ENCODE measurements at regions not wholly inside any gene's neighbourhood (a gene's known extent, or its start where the extent isn't known, plus 50 kb on each side); places are given as distances from the start of the nearest gene placed in this dataset.
A peak's percentile ranks its signal among the peaks of the same experiment; 100 is the strongest.

DNA sequence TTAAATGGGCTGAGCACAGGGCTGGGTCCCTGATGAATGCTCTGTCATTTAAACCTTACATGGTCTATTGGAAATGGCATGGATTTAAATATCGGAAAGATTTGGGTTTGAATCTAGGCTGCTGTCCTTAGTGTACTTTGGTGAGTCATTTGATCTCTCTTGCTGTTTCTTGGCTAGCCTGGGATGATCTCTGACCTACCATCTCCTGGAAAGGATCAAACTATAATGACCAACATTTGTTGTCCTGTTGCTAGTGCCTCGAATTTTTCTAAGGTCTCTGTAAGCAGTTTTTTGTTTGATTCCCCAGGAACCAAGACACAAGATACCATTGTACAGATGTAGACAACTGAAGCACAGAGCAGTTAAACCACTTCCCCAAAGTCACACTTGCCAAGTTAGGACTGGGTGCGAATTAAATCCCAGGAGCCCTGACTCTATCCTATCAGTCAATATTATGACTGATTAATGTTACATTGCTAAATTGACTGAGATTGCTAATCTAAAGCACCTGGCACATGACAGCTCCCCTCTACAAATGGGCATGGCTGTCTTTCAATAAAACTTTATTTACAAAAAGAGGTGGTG, 244.9 kb upstream of the MCTP2 start:
- DNase-seq (ENCODE audit: low read depth) = no peak
- TF ChIP-seq, protein P1, sequence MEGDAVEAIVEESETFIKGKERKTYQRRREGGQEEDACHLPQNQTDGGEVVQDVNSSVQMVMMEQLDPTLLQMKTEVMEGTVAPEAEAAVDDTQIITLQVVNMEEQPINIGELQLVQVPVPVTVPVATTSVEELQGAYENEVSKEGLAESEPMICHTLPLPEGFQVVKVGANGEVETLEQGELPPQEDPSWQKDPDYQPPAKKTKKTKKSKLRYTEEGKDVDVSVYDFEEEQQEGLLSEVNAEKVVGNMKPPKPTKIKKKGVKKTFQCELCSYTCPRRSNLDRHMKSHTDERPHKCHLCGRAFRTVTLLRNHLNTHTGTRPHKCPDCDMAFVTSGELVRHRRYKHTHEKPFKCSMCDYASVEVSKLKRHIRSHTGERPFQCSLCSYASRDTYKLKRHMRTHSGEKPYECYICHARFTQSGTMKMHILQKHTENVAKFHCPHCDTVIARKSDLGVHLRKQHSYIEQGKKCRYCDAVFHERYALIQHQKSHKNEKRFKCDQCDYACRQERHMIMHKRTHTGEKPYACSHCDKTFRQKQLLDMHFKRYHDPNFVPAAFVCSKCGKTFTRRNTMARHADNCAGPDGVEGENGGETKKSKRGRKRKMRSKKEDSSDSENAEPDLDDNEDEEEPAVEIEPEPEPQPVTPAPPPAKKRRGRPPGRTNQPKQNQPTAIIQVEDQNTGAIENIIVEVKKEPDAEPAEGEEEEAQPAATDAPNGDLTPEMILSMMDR (conservative IDR thresholded peaks at IDR 0.05; ENCODE audit: low read length) = no peak

DNA sequence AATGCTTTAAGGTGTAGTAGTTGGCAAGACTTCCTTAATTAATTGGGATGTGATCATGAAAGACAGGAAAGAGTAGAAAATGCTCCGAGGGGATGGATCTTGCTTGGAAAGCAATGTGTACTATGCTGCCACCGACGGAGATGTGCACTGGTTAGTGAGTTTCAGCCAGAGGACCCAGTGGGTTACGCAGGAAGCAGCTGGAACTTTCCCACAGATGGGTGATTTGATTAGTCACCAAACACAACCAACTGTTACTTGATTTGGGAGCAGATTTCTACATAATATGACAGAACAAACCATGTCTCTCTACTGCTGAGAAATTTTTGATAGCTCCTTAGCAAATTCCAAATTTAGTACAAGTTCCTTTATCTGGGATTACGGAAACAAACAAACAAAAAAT, 245.4 kb upstream of the MCTP2 start:
- no peak for DNase-seq (ENCODE audit: low read depth)
- TF ChIP-seq, protein P1 (conservative IDR thresholded peaks at IDR 0.05; ENCODE audit: low read length) = no peak
- H3K4me3 ChIP-seq (ENCODE audit: low read length) = no peak overlapping the region

More for the DNA sequence above, 244.9 kb upstream of the MCTP2 start:
- no peak overlapping the region for H3K4me3 ChIP-seq (ENCODE audit: low read length)

DNA sequence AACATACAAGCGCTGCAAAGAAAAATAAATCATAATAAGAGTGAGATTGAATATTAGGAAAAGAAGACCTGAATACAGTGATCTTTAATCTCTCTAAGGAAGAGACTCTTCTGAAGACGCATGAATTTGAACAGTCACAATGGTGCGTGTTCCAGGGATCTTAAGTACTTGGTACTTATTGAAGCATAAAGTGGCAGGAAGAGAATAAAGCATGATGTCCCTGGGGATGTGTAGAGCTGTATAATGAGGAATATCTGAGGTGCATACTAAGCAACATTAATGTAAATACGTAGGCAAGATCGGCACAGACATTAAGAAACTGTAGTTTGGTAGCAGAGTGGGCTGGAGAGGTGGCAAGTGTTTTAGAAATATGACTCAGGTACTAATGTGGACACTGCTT, 246.2 kb upstream of the MCTP2 start:
- TF ChIP-seq, protein P1 (conservative IDR thresholded peaks at IDR 0.05; ENCODE audit: low read length) = no peak
- H3K4me3 ChIP-seq (ENCODE audit: low read length) = no peak overlapping the region
- no peak for DNase-seq (ENCODE audit: low read depth)

DNA sequence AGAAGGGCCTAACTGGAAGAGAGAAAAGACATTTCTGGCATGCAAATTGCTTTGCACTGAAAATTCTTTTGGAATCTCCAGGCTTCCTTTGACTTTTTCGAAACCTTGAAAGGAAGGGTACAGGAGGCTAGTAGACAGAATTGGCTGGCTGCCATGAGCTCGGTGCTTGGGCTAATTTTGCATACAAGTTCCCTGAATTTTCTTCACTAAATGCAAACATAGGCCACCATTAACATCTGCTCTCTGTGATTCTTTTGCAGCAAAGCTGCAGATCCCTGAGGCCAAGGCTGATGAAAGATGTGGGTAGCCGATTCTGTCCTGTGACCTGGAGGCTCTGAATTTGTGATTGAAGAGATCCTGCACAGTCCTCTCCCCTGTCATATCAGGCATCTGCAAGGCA, 247.8 kb upstream of the MCTP2 start:
- no peak overlapping the region for H3K4me3 ChIP-seq (ENCODE audit: low read length)
- TF ChIP-seq, protein P1 (conservative IDR thresholded peaks at IDR 0.05; ENCODE audit: low read length) = no peak
- no peak for DNase-seq (ENCODE audit: low read depth)

DNA sequence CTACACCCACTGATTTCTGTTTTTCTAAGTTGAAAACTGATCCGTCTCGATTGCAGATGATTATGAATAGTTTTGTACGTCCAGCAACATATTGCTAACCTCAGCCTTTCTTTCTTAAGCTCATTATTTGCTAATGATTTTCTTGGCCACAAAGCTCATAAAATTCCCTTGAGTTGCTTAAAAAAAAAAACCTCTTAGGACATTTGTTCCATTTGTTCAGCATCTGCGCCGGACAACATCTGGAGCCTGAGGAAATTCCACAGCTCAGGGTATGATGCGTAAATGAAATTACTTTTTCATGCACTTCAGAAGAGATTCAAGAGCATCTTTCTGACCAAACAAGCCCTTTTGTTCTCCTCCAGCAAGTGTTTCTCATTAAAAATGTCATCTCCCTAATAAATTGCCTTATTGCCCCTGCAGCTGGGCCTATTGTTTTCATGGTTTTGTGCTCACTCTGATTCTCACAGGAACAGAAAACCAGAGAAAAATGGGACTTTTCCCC, 249.1 kb upstream of the MCTP2 start:
- TF ChIP-seq, protein P1 (conservative IDR thresholded peaks at IDR 0.05; ENCODE audit: low read length) = no peak
- H3K4me3 ChIP-seq (ENCODE audit: low read length) = no peak overlapping the region
- DNase-seq (ENCODE audit: low read depth) = peak; percentile 73

DNA sequence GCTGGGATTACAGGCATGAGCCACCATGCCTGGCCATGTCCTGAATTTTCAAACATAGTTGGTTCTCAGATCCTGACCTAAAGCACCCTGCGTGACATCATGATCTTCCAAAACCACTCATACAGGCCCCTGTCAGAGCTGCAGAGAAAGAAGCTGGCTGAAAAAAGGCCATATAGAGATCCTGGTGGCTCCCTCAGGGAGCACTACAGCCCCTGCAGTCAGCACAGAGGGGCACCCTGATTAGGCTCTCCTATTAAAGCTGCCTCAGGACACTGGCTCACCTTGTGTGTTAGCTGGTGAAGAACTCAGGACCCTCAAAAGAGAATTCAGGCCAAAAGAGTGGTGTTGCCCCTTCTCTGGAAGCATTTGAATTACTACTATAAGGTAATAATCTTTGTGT, 249.7 kb upstream of the MCTP2 start:
- H3K4me3 ChIP-seq (ENCODE audit: low read length) = no peak overlapping the region
- no peak for DNase-seq (ENCODE audit: low read depth)
- TF ChIP-seq, protein P1 (conservative IDR thresholded peaks at IDR 0.05; ENCODE audit: low read length) = no peak

DNA sequence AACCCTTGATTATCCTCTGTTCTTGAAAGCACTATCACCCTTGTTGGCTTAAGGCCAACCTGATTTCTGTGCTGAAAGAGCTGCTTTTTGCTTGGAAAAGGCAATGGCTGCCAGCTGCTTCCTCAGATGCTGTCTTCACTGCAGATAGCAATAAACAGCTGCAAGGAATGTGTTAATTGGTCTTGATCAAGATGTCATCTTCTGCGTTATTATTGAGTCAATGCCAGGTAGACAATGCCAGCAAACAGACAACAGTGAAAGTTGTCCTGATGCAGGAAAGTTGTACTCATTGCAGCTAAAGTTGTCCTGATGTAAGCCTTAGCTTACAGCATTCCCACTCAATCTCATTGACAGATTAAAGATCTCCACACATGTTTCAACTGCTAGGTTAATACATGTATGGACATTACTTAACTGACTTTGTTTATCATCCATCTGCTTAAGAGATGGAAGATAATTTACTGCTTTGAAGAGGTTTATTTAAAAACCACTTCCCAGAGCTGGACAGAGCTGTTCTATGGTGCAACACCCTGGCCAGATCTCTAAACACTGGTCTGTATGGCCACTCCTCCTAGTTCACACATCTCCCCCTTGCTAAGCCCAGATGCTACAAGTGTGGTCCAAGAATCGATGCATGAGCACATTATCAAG, 251.0 kb upstream of the MCTP2 start:
- no peak overlapping the region for H3K4me3 ChIP-seq (ENCODE audit: low read length)
- TF ChIP-seq, protein P1 (conservative IDR thresholded peaks at IDR 0.05; ENCODE audit: low read length) = no peak
- no peak for DNase-seq (ENCODE audit: low read depth)
